ENCODE measurements at regions not wholly inside any gene's neighbourhood (a gene's known extent, or its start where the extent isn't known, plus 50 kb on each side); places are given as distances from the start of the nearest gene placed in this dataset.

- DNase-seq (ENCODE audit: extremely low read depth, low read depth, low spot score) = no peak
Measured at GRCh38 chr2:200052627-200053026, 97.2 kb downstream of the MAIP1 start.

- no peak for DNase-seq (ENCODE audit: extremely low read depth, low read depth, low spot score)
Measured at GRCh38 chr2:200054681-200055468, 99.5 kb downstream of the MAIP1 start.

- DNase-seq (ENCODE audit: extremely low read depth, low read depth, low spot score) = no peak
Measured at GRCh38 chr2:200056105-200056504, 100.7 kb downstream of the MAIP1 start.

- DNase-seq (ENCODE audit: extremely low read depth, low read depth, low spot score) = no peak
Measured at GRCh38 chr2:200063155-200063554, 107.8 kb downstream of the MAIP1 start.

- DNase-seq (ENCODE audit: extremely low read depth, low read depth, low spot score) = no peak
Measured at GRCh38 chr2:200064879-200065278, 109.5 kb downstream of the MAIP1 start.

- no peak for DNase-seq (ENCODE audit: extremely low read depth, low read depth, low spot score)
Measured at GRCh38 chr2:200065477-200065876, 110.1 kb downstream of the MAIP1 start.

GRCh38 chr2:200066417-200066816, 111.0 kb downstream of the MAIP1 start:
- no peak for DNase-seq (ENCODE audit: extremely low read depth, low read depth, low spot score)

- no peak for DNase-seq (ENCODE audit: extremely low read depth, low read depth, low spot score)
Measured at GRCh38 chr2:200068642-200069041, 113.3 kb downstream of the MAIP1 start.

GRCh38 chr2:200077210-200077650, 121.8 kb downstream of the MAIP1 start:
- no peak for DNase-seq (ENCODE audit: extremely low read depth, low read depth, low spot score)

GRCh38 chr2:200077838-200078237, 122.5 kb downstream of the MAIP1 start:
- DNase-seq (ENCODE audit: extremely low read depth, low read depth, low spot score) = no peak

- DNase-seq (ENCODE audit: extremely low read depth, low read depth, low spot score) = no peak
Measured at GRCh38 chr2:200079356-200079755, 124.0 kb downstream of the MAIP1 start.

- no peak for DNase-seq (ENCODE audit: extremely low read depth, low read depth, low spot score)
Measured at GRCh38 chr2:200081236-200081635, 125.9 kb downstream of the MAIP1 start.

GRCh38 chr2:200081811-200082210, 126.4 kb downstream of the MAIP1 start:
- no peak for DNase-seq (ENCODE audit: extremely low read depth, low read depth, low spot score)

GRCh38 chr2:200084036-200084435, 128.7 kb downstream of the MAIP1 start:
- no peak for DNase-seq (ENCODE audit: extremely low read depth, low read depth, low spot score)

GRCh38 chr2:200086911-200087310, 131.5 kb downstream of the MAIP1 start:
- no peak for DNase-seq (ENCODE audit: extremely low read depth, low read depth, low spot score)

- DNase-seq (ENCODE audit: extremely low read depth, low read depth, low spot score) = no peak
Measured at GRCh38 chr2:200087451-200087850, 132.1 kb downstream of the MAIP1 start.

GRCh38 chr2:200089040-200089755, 133.8 kb downstream of the MAIP1 start:
- DNase-seq (ENCODE audit: extremely low read depth, low read depth, low spot score) = no peak

- DNase-seq (ENCODE audit: extremely low read depth, low read depth, low spot score) = no peak
Measured at GRCh38 chr2:200089756-200090109, 134.4 kb downstream of the MAIP1 start.

GRCh38 chr2:200090683-200091082, 135.3 kb downstream of the MAIP1 start:
- DNase-seq (ENCODE audit: extremely low read depth, low read depth, low spot score) = no peak

GRCh38 chr2:200091126-200091525, 135.7 kb downstream of the MAIP1 start:
- no peak for DNase-seq (ENCODE audit: extremely low read depth, low read depth, low spot score)

- DNase-seq (ENCODE audit: extremely low read depth, low read depth, low spot score) = no peak
Measured at GRCh38 chr2:200092235-200092634, 136.9 kb downstream of the MAIP1 start.

- no peak for DNase-seq (ENCODE audit: extremely low read depth, low read depth, low spot score)
Measured at GRCh38 chr2:200095436-200095835, 140.1 kb downstream of the MAIP1 start.

Measured in glomerular endothelial cell (primary cell).